K562 (cell line): ENCODE measurements at regions not wholly inside any gene's neighbourhood (a gene's known extent, or its start where the extent isn't known, plus 50 kb on each side); places are given as distances from the start of the nearest gene placed in this dataset.

ENCODE experiments used
- ATAC-seq: fragments of 200-7000 bp; cut with Tn5 transposase; 3 replicates; pipeline ENCODE4 v1.9.1; 2020; ENCODE audit warnings: moderate library complexity
- BruUV-seq: library from RNA; stranded (reverse); fragments of 400-500 nt; replicated peaks from 2 replicates; lab custom pipeline; 2021; lab: Mats Ljungman, UMichigan
- CTCF ChIA-PET: fragments of 300-600 bp; formaldehyde crosslinking; extraction: SDS; loops from one replicate; lab custom pipeline; 2021; ENCODE audit warnings: low intra/inter-chr PET ratio; lab: Yijun Ruan, JAX
- POLR2A ChIA-PET: fragments of 300-600, 350-650 bp; sonication (Branson Sonifier 250); formaldehyde crosslinking; extraction: SDS; loops from one replicate; lab custom pipeline; 2021; ENCODE audit warnings: antibody characterized with exemption, inconsistent platforms; lab: Yijun Ruan, JAX
- DNase-seq, 4 experiments: peaks; one replicate each; pipeline versions ENCODE4 v3.0.0 to v3.0.0-alpha.2; 2011 to 2018; ENCODE audit warnings: low spot score in 3 of 4, mixed read lengths in 3 of 4; ENCODE audit errors: extremely low read depth in 1 of 4
- FAIRE-seq: peaks from 2 replicates; lab custom pipeline; 2011; peaks lifted over from hg19 to GRCh38; lab: Jason Lieb, UNC
- H2AFZ ChIP-seq: 2 replicates; pipeline ENCODE4 v1.6.0; 2011; ENCODE audit warnings: low read depth, low read length, control low read depth, inconsistent platforms
- H3K27ac ChIP-seq: fragments of 200-600 bp; 3 replicates; pipeline ENCODE4 v1.8.0; 2011; ENCODE audit warnings: low read depth, mild to moderate bottlenecking, control low read depth, inconsistent platforms, low read length, moderate library complexity, mixed read lengths; ENCODE audit errors: extremely low read depth
- H3K27me3 ChIP-seq, 2 experiments: fragments of 300-600 bp in 1 of 2; 2 replicates in 1 of 2; 3 replicates in 1 of 2; pipeline versions ENCODE4 v1.6.0 to v1.8.0; 2011; ENCODE audit warnings: inconsistent platforms in 2 of 2, low read length in 2 of 2, mild to moderate bottlenecking in 1 of 2, mixed read lengths in 1 of 2, moderate library complexity in 1 of 2; ENCODE audit not compliant: control insufficient read depth in 2 of 2, insufficient read depth in 2 of 2
- H3K36me3 ChIP-seq: fragments of 300-600 bp; 3 replicates; pipeline ENCODE4 v1.8.0; 2011; ENCODE audit warnings: mild to moderate bottlenecking, low read length, inconsistent platforms; ENCODE audit not compliant: control insufficient read depth, insufficient read depth
- H3K4me1 ChIP-seq, 2 experiments: fragments of 200-600 bp in 1 of 2; replicated peaks in 1 of 2; 2 replicates in 1 of 2; 3 replicates in 1 of 2; pipeline versions ENCODE4 v1.5.1 to v1.8.0; 2011; ENCODE audit warnings: inconsistent platforms in 2 of 2, low read length in 2 of 2, mild to moderate bottlenecking in 1 of 2, mixed read lengths in 1 of 2, moderate library complexity in 1 of 2; ENCODE audit not compliant: control insufficient read depth in 2 of 2, insufficient read depth in 2 of 2
- H3K4me2 ChIP-seq: 2 replicates; pipeline ENCODE4 v1.6.1; 2011; ENCODE audit warnings: low read length, control low read depth, inconsistent platforms, mixed read lengths; ENCODE audit not compliant: insufficient read depth
- H3K4me3 ChIP-seq: fragments of 200-600 bp; sonication (generic), shearing (Covaris generic); 2 replicates; pipeline ENCODE4 v1.5.1; 2016; ENCODE audit warnings: control low read depth, inconsistent platforms
- H3K79me2 ChIP-seq: fragments of 200-600 bp; 3 replicates; pipeline ENCODE4 v1.8.0; 2011; ENCODE audit warnings: low read length, inconsistent platforms; ENCODE audit not compliant: control insufficient read depth, insufficient read depth
- H3K9ac ChIP-seq, 2 experiments: 2 replicates each; pipeline versions ENCODE4 v1.6.0 to v1.6.1; 2011; ENCODE audit warnings: low read depth in 2 of 2, low read length in 2 of 2, control low read depth in 1 of 2, inconsistent platforms in 1 of 2, mild to moderate bottlenecking in 1 of 2, mixed read lengths in 1 of 2; ENCODE audit not compliant: insufficient read depth in 1 of 2
- H3K9me1 ChIP-seq: one replicate; pipeline ENCODE4 v1.6.0; 2011; ENCODE audit warnings: inconsistent platforms, mild to moderate bottlenecking, low read length, moderate library complexity; ENCODE audit not compliant: control insufficient read depth, insufficient read depth
- H3K9me3 ChIP-seq: replicated peaks from 2 replicates; pipeline ENCODE4 v1.5.1; 2011; ENCODE audit warnings: low read depth, low read length, inconsistent platforms; ENCODE audit not compliant: control insufficient read depth, insufficient read depth
- H4K20me1 ChIP-seq: replicated peaks from 2 replicates; pipeline ENCODE4 v1.6.1; 2011; ENCODE audit warnings: low read length, inconsistent platforms, mixed read lengths; ENCODE audit not compliant: control insufficient read depth, insufficient read depth
- EP300 ChIP-seq: IDR thresholded peaks from 2 replicates; pipeline ENCODE4 v1.6.1; 2012; ENCODE audit warnings: low read length, improper control_type of control experiment
- ETS1 ChIP-seq: conservative IDR thresholded peaks from 2 replicates; pipeline ENCODE4 v1.6.1; 2011; ENCODE audit warnings: low read depth, mild to moderate bottlenecking, low read length; ENCODE audit not compliant: control insufficient read depth
- SMARCE1 ChIP-seq: fragments of 450-650 bp; IDR thresholded peaks from 2 replicates; pipeline ENCODE4 v1.7.1; 2016; ENCODE audit warnings: mild to moderate bottlenecking
- ZNF445 ChIP-seq: fragments of 250-450 bp; sonication (Bioruptor Pico); IDR thresholded peaks from 2 replicates; pipeline ENCODE4 v1.4.0; 2020; ENCODE audit warnings: low read depth, mild to moderate bottlenecking, moderate library complexity
- WGBS: fragments of 100-300 bp; shearing (Covaris generic); methylation state at CpG from one replicate; pipeline ENCODE4 v1.1.6; 2016; ENCODE audit warnings: low coverage, mixed read lengths; ENCODE audit not compliant: insufficient coverage; ENCODE audit errors: missing lambda C conversion rate; 5-methylcytosine and 5-hydroxymethylcytosine counted together
- in situ Hi-C: fragments of 300-500 bp; cut with MboI; formaldehyde crosslinking; loops from 4 replicates; pipeline ENCODE4 v1.15.0; 2018; ENCODE audit warnings: inconsistent platforms, mixed read lengths
- intact Hi-C: fragments of 100-400 bp; cut with micrococcal nuclease; formaldehyde crosslinking; loops from 2 replicates; pipeline ENCODE4 v1.14.2; 2022

- TF ChIP-seq EP300 = no peak
- TF ChIP-seq ZNF445 (CRISPR knock-in tag) = no peak
- TF ChIP-seq ETS1 = no peak
These were observed 1491.2 kb downstream of the BRD1 start (continued) for GRCh38 chr22:48336339-48337060.

- 0% methylated on average over 3 of the region's 8 CpGs for WGBS
- Histone ChIP-seq H3K27me3 (peaks cover 0 to 17% of the 10 kb centered on the region in 2 experiments; a peak in 1 of 5 replicates), H3K9me1 (no peaks in the 10 kb centered on the region), H4K20me1 (peaks cover 3% of the 10 kb centered on the region; the same call in 1 of the 2 replicates), H3K4me3 (no peak overlapping the region), H3K4me1 (no peaks in the 10 kb centered on the region), H3K27ac (no peak overlapping the region), H3K79me2 (no peaks in the 10 kb centered on the region), H3K9ac (no peak overlapping the region), H2AFZ (no peak overlapping the region), H3K4me2 (no peak overlapping the region), H3K9me3 (no peaks in the 10 kb centered on the region), H3K36me3 (no peaks in the 10 kb centered on the region)
- FAIRE-seq (no peak), DNase-seq (no peak), ATAC-seq (no peak)
- intact Hi-C loops = no loop called here
- TF ChIP-seq SMARCE1 = no peak
- ChIA-PET CTCF (no interaction called here), POLR2A (no interaction called here)
- BruUV-seq = no TSS peak
- in situ Hi-C loops = no loop called here
These were observed 1492.1 kb downstream of the BRD1 start for GRCh38 chr22:48335442-48336139.
